Activated gamma-delta T cell treated with Interleukin-2 at 50 U/mL for 16 hours (primary cell): ENCODE measurements at regions not wholly inside any gene's neighbourhood (a gene's known extent, or its start where the extent isn't known, plus 50 kb on each side); places are given as distances from the start of the nearest gene placed in this dataset.
"Not testable (repeated sequence)": the region's sequence is repeated elsewhere in the genome, so short reads cannot be mapped to it uniquely, and the experiment has no call there.

ENCODE experiments used
- DNase-seq: peaks from one replicate; pipeline ENCODE4 v3.0.0-alpha.2; 2020

DNA sequence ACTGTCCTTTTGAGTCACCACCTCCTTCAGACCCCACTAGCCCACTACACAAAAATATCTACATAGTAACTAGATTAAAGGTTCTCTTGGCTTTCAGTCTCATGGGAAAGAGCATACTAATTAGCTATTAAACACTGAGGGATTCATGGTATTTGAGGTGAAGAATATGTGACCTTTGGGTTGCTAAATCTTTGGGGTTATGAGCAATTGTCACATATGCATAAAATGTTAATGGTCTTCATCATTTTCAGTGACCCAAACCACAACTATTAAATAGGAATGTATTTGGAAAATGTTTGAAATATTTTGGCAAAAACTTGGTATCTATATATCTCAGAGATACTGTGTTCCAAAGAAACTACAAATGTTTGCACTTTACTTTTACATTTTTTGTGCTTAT, 365.1 kb downstream of the MAGEB5 start:
- no peak for DNase-seq

DNA sequence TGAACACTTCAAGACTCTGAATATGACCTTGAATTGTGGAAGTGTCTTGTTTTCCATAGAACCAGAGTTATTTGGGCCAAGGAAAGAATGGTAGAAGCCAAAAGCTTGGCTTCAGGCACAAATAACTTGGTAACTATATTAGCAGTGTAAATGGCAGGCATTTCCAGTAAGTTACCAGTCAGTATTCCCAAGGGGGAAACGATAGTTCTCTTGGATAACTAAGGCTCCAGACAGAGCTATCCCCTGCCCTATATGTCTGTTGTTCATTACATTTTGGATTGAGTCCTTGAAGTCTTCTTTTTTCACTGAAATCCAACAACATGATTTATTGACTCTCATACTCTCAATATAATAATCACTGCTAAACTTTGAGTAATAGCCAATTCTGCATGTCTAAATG, 364.1 kb downstream of the MAGEB5 start:
- DNase-seq: no peak

DNA sequence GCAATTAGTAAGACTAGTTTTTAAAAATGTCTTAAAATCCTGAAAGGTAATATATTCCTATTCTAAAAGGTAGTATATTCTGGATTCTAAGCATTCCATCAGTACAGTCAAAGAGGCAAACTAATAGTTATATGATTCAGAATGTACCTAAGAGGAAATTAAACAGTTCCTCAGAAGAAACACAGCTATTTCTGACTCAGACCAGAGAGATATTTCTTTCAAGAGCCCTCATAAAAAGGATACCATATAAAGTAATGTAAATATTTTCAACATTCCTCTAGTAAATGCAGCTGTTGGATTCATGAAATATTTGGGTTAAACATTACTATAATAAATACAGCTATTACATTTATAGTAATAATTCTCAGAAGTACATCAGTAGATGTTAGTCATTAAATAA, 358.3 kb downstream of the MAGEB5 start:
- no peak for DNase-seq

DNA sequence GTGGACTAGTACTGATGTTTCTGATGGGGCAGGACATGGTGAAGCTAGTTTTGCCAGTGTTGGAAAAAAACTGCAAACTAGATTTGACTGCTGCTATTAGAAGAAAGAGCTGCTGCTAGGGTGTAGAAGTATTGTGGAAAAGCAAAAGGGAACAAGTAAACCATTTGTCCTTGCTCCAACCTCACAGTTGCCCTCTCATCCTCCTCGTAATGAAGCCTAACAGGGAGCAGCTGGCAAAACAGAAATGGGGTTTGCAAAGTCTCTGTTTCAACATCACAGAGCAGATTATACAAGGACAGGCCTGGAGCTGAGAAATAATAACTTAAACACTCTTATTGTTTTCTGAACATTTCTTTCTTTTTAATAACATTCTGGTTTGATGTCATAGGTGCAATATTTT, 346.2 kb downstream of the MAGEB5 start:
- no peak for DNase-seq

DNA sequence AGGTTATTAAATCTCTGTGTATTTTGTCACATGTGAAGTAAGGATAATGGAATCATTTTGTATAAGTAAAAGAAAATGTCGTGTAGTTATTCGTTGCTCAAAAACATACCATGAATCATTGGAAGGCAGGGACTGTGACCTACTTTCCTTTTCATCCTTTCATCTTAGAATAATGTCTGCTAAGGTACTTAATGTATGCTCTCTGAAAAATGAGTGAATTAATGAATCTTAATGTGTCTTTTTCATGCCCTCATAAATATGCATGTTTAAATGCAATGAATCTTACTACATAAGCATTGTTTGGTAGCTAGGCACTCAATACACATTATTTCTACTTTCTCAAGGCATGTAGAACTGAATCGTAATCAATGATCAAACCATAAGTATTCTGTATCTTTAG, 343.9 kb downstream of the MAGEB5 start:
- no peak for DNase-seq

DNA sequence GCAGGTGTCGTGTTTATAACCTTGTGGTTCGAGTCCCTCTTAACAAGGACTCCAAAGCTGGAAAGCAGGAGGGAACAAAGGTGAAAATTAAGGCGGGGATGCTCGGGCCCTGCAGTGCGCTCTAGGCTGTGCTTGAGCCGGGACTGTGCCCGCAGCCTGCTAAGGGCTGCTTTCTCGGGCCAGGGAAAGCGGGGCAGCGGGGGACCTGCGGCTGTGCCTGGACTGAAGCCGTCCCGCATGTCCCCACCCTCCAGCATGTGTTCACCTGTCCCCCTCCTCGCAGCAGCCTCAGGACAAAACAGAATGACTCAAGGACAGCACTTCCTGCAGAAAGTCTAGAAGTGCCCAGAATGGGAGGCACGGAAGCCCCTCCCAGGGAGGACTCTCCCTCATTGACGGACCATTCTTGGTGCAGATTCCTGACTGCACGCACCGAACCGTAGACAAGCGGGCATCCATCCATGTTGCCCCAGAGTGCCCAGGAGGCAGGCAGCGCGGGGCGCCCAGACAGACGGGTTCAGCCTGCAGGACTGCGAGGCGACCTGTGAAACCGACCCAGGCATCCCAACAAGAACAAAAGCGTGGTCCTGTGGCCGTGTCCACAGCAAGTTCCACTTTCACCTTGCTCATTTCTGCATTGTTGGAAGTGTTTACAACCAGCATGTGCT, 342.9 kb downstream of the MAGEB5 start:
- no peak for DNase-seq

DNA sequence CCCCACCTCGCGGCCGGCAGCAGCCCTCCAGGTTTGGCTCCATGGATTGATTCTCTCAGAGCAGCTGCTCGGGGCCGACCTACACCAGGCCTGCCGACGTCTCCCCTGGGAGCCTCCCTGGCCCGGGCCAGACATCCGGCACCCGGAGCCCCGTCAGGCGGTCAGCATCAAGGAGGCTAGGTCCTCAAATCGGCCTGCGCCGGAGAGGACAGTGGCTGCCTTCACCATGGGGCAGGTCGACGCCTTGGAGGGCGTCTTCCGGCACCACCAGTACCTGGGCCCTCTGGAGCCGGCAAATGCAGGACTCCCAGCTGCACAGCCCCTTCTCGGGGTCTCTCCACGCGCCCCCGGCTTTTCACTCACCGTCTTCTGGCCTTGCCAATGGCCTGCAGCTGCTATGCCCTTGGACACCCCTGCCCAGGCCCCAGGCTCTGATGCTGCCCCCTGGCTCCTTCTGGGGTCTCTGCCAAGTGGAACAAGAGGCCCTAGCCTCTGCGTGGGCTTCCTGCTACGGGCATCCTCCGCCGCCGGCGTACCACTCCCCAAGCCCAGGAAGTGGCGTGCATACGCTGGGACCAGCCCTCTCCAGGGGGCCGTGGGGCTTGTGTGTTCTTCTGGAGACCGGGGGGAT, 341.8 kb downstream of the MAGEB5 start:
- DNase-seq: no peak

DNA sequence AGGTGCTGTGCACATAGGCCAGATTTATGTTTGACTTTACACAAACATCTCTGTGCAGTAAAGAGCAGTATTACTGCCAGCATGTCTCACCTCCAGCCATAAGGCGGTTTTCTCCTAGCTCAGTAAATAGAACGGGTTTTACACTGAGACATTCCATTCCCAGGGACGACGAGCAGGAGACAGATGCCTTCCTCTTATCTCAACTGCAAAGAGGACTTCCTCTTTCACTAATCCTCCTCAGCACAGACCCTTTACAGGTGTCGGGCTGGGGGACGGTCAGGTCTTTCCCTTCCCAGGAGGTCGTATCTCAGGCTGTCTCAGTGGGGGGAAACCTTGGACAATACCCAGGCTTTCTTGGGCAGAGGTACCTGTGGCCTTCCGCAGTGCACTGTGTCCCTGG, 309.8 kb downstream of the MAGEB5 start:
- DNase-seq: not testable (repeated sequence)

DNA sequence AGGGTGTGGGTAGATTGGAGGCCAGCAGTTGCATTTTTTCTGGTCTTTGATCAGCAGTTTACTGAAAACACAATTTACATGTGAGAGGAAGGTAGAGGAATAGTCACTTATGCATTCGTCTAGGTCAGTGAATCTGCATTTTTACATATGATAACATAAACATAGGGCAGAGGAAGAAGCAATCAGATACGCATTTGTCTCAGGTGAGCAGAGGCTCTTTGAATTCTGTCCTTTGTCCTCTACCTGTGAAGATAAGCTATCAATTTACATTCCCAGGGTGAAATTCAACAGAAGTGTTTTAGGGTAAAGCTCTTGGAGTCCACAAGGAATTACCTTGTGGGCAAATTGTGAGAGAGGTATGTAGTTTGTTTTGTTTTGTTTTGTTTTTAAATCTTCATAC, 306.5 kb downstream of the MAGEB5 start:
- DNase-seq: no peak

DNA sequence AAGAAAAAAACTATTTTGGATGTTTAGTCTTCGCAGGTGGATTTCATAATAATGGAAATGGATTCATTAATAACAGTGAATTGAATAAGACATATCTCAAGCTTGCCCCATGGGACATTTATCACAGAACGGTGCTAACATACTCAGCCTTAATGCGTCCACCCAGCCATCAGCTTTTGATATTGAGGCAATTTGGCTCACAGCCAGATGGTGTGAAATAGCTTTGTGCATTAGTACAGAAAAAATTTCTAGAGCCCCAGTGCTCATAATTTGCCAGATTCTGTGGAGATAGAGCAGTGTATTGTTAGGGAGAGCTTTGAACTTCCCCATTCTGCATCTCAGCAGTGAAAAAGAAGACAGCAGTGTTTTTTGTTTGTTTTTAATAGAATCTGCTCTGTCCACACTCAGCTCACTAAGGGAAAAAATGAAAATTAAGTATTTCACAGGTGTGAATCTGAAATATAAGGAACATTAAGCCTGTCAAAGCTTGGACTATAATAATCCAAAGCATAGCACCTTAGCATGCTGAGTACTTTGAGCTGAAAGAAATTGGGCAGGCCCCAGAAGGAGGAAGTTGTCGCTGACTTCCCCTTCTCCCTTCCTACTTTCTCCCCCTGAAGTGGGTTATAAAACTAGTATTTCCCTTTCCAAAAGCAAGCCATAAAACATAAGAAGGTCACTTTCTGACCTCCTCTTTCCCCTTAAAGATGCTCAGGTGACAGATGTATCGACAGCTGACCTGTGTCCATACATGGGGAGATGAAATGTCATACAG, 295.8 kb downstream of the MAGEB5 start:
- no peak for DNase-seq

DNA sequence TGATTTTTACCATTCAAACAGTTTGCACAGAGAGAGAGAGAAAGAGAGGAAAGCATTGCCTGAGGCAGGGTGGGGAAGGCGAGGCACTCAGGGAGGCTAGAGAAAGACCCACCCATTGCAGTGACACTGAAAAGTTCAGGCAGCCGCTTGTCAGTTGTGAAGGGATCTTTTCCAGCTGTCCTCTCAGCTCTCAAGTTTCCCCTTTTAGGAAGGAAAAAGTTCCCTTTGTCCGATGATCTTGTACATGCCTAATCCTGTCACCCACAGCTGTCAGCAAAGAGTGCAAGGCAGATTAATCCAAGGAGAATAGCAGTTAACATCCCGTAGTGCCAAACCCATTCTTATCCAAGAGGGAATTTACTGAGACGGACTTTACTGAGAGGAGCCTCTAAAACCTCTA, 255.0 kb downstream of the MAGEB5 start:
- no peak for DNase-seq

DNA sequence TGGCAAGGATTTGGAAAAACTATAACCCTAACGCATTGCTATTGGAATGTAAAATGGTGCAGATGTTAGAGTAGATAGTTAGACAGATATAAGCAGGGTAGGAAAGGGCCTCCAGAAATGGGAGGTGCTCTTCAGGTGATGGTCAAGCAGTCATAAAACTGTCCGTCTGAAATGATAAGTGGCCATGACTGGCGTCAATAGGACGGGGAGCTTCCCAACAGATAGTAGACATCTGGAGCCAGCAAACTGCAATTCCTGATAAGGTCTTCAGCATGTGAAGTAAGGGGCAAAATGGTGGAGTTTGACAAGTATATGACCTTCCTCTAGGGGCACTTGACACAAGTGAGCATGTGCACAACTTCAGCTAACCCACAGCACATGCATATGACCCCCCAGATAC, 250.4 kb downstream of the MAGEB5 start:
- no peak for DNase-seq

DNA sequence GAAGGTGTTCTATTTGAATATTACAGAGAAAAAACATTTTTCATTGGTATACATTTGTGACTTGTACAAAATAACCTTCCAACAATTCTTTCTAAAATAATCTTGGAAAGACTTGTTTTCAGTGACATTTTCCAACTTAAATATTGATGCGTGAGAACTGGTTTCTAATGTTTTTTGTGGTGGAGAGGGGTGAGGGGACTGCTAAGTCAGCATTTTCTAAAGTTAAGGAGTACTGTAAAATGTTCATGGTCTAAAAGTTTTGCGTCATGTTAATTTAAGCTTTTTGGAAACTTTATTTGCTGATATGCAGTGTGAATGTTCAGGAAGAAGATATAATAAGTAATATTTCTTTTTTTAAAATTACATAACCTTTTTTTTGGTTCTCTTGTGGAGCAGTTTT, 229.3 kb downstream of the MAGEB5 start:
- DNase-seq: no peak

DNA sequence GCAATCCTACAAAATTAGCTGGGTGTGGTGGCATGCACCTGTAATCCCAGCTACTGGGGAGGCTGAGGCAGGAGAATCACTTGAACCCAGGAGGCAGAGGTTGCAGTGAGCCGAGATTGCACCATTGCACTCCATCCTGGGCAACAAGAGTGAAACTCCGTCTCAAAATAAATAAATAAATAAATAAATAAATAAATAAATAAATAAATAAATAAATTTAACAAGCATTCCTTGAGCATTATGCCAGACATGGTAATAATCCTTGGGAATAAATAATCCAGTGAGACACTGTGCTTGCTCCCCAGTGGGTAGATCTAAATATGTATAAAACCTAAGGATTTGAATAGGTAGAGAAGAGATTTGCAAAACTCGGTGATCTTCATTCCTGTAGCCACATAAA, 228.4 kb downstream of the MAGEB5 start:
- DNase-seq: not testable (repeated sequence)

DNA sequence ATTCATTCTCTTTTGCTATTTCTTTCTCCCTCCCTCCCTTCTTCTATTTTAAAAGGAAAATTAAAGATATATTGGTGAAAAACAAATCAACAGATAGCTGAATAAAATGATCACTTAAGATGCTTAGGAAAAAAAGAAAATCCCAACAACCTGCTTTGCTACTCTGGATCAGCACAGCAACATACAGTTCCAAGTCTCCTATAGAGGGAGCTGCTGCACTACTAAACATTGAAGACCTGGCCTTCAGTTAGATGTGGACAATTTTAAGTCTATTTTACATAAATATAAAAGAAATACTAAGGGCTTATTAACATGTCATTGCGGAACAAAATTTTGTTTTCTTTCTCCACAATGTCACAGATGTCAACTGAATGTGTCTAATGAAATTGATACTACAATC, 226.4 kb downstream of the MAGEB5 start:
- no peak for DNase-seq

DNA sequence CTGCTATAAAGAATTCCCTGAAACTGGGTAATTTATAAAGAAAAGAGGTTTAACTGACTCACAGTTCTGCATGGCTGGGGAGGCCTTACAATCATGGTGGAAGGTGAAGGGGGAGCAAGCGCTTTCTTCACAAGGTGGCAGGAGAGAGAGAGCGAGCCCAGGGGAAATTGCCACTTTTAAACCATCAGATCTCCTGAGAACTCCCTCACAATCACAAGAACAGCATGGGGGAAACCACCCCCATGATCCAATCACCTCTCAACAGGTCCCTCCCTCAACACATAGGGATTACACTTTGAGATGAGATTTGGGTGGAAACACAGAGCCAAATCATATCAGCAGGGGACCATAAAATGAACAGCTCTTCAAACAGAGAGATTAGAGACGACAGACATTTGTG, 198.6 kb downstream of the MAGEB5 start:
- no peak for DNase-seq

DNA sequence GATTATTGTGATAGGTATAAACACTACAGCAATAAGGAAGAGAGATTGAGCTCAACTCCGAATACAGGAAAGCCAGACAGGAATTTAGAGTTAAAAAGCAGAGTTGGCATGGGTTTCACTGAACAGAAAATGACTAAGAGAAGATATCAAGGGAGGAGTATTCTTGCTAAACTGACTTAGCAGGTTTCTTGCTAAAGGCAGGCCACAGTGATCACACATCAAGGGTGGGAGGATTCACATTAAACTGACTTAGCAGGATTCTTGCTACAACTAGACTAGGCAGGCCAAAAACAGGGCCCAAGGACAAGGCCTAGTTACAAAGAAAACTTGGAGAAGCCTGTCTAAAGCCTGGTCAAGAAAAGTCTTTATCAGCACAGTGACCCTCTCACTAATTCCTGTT, 195.1 kb downstream of the MAGEB5 start:
- DNase-seq: no peak

DNA sequence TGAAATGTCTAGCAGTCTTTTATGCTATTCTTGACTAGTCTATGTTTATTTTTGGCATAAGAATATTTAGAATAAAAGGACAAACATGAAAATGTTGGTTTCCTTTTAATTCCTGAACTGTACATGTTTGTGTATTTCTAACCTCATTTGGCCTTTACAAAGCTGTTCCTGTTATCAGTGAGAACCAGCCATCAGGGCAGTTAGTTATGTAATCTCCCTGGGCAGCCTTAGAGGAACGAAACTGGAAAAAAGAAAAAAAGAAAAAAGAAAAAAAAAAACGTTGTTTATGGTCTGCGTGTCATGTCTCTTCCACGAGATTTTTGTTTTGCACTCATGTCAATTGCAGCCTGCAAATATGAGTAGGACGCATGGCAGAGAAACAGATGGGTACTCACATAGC, 193.7 kb downstream of the MAGEB5 start:
- DNase-seq: no peak

DNA sequence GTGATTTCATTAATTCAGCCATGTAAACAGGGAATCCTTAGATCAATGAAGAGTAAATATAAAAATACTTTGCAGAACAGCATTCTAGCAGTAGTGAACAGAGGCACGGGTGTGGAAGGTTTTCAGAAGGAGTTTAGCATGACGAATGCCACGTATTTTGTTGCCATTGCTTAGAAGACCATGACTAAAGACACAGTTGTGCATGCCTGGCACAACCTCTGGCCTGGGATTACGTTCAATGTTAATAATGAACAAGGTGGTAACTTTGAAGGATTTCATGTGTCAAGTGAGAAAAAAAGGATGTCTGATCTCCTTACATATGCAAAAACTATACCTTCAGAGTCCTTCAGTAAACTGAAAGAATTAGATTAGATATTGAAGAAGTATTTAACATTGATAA, 171.9 kb downstream of the MAGEB5 start:
- no peak for DNase-seq

DNA sequence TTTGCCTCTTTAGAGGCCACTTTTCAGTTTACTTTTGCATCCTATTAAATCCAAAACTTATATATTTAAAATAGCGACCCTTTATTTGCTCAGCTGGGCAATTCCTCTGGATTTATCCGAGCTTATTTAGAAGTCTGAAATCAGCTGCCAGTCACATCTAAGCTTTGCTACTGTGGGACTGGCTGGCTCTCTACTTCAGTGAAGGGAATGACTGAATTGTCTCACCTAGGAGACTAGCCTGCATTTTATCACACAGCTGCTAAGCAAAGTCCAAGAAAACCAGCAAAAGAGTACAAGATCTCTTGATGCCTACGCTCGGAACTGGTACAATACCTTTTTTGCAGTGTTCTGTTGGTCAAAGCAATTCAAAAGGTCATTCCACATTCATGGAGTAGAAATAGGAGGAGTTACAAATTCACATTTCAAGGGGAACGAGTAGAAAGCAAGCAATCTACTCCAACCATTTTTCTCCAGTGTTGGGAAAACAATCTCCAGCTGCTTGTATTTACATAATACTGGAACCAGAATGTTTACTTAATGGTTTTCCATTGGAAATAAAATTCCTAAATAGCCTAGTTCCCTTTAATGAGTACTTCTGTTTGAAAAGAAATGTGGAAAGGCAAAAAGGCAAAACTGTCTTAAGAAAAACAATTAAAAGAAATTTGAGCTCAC, 160.2 kb downstream of the MAGEB5 start:
- DNase-seq: no peak

DNA sequence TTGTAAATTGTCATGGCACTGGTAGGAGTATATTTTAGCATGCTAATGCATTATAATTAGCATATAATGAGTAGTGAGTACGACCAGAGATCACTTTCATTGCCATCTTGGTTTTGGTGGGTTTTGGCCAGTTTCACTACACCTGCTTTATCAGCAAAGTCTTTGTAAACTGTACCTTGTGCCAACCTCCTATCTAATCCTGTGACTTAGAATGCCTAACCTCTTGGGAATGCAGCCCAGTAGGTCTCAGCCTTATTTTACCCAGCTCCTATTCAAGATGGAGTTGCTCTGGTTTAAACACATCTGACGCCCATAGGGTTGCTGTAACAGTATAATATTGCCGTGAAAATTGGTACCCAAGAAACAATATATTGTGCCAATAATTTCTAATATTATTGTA, 159.4 kb downstream of the MAGEB5 start:
- no peak for DNase-seq

DNA sequence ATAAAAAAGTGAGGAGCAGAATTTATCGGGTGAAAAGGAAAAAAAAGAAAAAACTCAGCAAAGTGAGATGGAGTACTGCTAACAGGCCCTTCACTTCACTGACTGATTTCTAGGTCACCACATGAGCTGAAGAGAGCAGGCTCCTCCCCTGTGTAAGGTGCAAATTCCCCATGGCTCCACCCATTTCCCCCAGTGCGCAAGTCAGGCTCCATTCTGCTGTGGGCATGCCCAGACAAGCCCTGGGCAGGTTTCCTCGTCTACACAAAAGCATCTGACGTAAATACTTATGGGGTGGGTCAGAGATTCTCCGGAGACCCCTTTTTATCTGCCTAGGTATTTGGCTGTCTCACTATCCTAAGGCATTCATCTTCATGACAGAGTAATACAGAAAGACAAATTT, 157.9 kb downstream of the MAGEB5 start:
- no peak for DNase-seq

DNA sequence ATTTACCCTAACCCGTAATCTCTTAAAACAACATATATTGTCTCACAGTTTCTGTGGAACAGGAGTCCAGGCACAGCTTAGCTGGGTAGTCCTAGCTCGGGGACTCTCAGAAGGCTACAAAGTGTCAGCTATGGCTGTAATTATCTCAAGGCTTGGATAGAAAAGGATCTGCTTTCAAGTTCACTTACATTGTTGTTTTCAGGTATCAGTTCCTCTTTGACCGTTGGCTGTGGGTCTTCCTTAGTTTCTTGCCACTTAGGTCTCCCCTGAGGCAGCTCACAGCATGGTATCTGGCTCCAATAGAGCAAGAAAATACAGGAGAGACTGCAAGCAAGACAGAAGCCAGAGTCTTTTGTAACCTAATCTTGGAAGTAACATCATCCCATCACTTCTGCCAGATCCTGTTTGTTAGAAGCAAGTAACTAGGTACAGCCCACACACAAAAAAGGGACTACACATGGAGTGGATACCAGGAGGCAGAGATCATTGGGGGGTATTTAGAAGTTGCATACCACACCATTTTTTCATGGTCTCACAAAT, 137.0 kb downstream of the MAGEB5 start:
- DNase-seq: no peak

DNA sequence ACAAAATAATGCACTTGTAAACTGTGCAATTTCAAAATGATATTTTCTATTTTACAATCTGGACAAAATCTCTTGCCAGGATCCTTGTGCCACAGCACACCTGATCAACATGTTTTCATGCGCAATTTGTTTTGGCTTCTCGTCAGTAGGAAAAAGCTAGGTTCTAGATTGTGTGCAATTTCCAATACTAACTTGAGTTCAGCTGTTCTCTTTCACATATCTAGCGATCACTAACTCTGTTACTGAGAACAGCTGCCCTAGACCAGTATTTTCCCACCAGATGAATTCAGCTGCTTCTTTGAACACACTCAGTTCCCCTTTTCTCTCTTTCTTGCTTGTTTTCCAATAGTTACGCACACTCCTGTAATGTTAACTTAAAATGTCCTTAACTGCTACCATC, 131.2 kb downstream of the MAGEB5 start:
- DNase-seq: no peak
